ENCODE measurements at regions not wholly inside any gene's neighbourhood (a gene's known extent, or its start where the extent isn't known, plus 50 kb on each side); places are given as distances from the start of the nearest gene placed in this dataset.

GRCh38 chr14:89085231-89085731 is 260.8 kb downstream of the TTC8 start:
- TF ChIP-seq, protein P1, sequence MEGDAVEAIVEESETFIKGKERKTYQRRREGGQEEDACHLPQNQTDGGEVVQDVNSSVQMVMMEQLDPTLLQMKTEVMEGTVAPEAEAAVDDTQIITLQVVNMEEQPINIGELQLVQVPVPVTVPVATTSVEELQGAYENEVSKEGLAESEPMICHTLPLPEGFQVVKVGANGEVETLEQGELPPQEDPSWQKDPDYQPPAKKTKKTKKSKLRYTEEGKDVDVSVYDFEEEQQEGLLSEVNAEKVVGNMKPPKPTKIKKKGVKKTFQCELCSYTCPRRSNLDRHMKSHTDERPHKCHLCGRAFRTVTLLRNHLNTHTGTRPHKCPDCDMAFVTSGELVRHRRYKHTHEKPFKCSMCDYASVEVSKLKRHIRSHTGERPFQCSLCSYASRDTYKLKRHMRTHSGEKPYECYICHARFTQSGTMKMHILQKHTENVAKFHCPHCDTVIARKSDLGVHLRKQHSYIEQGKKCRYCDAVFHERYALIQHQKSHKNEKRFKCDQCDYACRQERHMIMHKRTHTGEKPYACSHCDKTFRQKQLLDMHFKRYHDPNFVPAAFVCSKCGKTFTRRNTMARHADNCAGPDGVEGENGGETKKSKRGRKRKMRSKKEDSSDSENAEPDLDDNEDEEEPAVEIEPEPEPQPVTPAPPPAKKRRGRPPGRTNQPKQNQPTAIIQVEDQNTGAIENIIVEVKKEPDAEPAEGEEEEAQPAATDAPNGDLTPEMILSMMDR (conservative IDR thresholded peaks at IDR 0.05; ENCODE audit: low read length), result no peak
- no peak for TF ChIP-seq EZH2phosphoT487 (IDR thresholded peaks at IDR 0.05; ENCODE audit: borderline replicate concordance, low read depth, low read length)
